NCI-H748 (cell line): ENCODE measurements at regions not wholly inside any gene's neighbourhood (a gene's known extent, or its start where the extent isn't known, plus 50 kb on each side); places are given as distances from the start of the nearest gene placed in this dataset.
"Not testable (repeated sequence)": the region's sequence is repeated elsewhere in the genome, so short reads cannot be mapped to it uniquely, and the experiment has no call there.

Source experiments
- DNase-seq: peaks from one replicate; lab custom pipeline; 2025; ENCODE audit not compliant: unreplicated experiment; lab: John Stamatoyannopoulos, UW

GRCh38 chr16:62741692-62742091 lies 705.5 kb upstream of the CDH8 start:
- no peak for DNase-seq

- DNase-seq: no peak
Observed at GRCh38 chr16:62738666-62739460, 702.6 kb upstream of the CDH8 start.

DNA sequence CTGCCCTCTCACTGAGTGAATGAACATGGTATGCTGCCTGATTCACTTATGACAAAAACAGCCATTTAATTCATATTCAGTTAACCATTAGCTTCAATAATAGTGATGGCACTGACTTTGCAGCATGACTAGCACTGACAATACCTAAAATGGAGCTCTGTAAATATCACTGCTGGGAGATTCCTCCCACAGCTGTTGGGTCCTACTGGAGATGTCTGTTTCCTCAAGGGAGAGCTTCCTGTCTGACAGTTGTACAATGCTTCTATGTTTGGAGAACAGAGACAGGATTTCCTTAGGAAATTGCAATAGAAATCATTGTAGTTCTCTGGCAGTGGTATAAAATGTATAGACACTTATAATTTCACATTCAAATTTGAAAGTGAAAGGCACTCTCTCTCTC lies 695.9 kb upstream of the CDH8 start:
- no peak for DNase-seq

- not testable (repeated sequence) for DNase-seq
Observed at GRCh38 chr16:62724670-62725269, 688.5 kb upstream of the CDH8 start.

- DNase-seq: no peak
Observed at GRCh38 chr16:62720651-62721050, 684.4 kb upstream of the CDH8 start.

DNA sequence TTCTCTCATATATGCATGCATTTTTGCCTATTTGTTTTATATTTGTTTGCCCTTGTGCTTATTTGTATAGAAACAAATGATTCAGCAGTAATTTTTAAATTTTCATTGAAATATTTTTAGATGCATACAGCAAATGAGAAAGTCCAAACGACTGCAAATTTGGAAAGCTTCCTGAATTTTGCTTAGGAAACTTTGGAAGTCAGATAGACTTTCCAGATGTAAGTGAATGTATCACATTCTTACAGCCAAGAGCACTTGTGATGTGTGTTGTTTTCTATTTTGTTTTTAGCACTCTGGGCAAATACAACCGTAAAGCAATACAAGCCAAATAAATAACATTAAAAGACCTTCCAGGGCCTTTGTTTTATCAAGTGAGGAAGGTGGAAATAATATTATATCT lies 680.8 kb upstream of the CDH8 start:
- no peak for DNase-seq

GRCh38 chr16:62715701-62716100 lies 679.5 kb upstream of the CDH8 start:
- DNase-seq: no peak

DNA sequence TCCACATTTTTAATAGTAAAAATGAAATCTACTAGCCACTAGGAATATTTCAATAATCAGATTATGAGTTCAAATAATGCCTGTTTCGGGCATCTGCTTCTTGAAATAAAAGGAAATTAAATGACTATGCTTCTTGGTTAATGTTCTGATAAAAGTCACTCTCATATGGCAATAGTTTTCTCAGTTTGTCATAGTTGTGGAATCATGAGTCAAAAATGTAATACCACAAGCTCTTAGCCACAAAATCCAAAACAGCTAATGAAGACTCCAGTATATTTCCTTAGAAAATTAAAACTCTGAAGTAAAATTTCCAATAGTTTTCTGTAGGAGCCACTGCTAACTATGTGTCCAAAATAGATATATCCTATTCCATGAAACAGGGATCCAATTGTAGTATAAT lies 676.3 kb upstream of the CDH8 start:
- no peak for DNase-seq

DNA sequence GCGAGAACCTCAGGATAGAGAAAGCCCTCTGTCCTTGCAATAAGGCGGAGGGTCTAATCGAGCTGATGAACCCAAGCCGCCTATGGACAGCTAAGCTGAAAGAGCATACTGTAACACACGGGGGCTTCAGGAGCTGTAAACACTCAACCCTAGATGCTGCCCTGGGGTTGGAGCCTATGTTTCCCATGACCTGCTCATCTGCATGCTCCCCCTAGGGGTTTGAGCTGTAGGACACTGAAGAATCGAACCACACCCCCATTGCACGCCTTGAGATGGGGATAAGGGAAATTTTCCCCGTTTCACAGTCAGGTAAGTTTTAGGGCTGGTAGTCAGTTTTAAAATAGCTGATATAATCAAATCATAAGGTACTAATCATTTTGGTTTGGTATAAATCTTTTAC lies 675.6 kb upstream of the CDH8 start:
- DNase-seq: no peak

DNA sequence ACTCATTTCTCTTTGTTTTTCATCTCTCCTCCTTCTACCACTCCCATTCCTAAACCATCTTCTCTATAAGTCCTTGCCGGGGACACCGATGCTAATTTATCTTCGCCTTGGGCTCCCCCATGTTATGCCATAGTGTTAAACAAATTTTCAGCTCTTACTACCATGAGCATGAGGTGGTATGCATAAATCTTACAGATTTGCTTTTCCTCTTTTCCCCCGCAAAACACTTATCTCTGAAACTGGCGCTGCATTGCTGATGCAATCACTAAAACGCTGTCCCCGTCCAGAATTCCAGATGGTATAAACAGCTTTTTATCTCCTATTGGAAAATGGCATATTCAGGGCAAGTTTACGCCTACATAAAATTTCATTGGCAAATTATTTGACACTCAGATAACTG lies 673.6 kb upstream of the CDH8 start:
- DNase-seq: no peak

DNA sequence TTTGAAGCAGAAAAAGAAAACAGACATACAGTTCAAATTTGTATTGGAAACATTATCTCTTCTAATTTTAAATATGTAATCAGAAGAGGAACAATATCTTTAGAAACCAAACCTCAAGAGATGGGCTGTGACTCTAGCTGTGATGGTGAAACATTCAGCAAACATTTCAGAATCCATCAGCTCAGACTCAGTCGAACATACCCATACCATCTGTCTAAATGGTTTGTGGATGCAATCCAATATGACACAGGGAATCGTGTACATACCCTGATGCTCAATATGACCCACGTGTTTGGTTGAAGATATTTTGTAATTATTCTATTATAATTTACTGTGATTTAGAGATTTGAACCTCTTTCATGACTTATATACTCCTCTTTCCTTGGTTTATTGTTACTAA lies 665.2 kb upstream of the CDH8 start:
- no peak for DNase-seq

GRCh38 chr16:62700426-62701294 lies 664.4 kb upstream of the CDH8 start:
- no peak for DNase-seq

- no peak for DNase-seq
Observed at GRCh38 chr16:62692685-62693084, 656.4 kb upstream of the CDH8 start.

- no peak for DNase-seq
Observed at GRCh38 chr16:62681819-62682218, 645.6 kb upstream of the CDH8 start.

DNA sequence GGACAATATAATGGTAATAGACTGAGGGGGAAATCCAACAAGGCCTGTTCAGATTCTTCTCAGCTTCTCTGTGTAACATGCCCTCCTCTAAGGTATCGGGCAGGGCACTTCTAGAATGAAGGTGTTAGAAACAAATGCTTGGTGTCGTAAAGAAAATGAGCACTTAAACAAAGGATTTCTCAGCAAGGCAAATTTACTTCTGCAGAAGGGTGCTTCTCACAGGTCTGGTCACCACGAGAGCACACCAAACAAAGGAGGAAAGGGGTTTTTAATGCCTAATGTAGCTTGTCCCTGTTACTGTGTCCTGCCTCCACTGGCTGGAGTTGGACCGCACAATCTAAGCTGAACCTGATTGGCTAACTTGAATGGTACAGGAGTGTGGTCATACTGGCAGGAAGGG lies 642.6 kb upstream of the CDH8 start:
- DNase-seq: no peak

GRCh38 chr16:62676306-62676705 lies 640.1 kb upstream of the CDH8 start:
- no peak for DNase-seq

GRCh38 chr16:62665269-62665668 lies 629.0 kb upstream of the CDH8 start:
- DNase-seq: peak; percentile 34

DNA sequence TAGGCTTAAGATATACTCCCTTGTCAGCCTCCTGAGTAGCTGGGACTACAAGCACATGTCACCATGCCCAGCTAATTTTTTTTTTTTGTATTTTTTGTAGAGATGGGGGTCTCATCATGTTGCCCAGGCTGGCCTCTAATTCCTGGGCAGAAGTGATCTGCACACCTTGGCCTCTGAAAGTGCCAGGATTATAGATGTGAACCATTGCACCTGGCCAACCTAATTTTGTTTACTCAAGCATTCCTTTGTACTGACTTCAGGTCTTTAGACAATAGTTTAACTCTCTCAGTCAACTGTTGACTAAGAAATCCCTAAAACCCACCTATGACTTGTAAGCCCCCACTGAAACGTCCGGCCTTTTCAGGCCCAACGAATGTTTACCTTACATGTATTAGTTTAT lies 628.3 kb upstream of the CDH8 start:
- DNase-seq: no peak

DNA sequence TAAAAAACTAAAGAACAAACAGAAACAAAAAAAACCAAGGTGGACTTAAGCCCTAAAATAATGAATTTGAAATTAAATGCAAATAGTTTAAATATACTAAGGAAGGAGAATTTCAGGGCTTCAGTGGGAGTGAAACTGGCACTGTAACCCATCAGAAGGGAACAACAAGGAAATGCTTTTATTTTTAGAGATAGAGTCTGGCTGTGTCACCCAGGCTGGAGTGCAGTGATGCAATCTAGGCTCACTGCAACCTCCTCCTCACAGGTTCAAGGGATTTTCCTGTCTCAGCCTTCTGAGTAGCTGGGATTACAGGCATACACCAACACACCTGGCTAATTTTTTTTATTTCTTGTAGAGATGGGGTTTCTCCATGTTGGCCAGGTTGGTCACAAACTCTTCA lies 625.2 kb upstream of the CDH8 start:
- no peak for DNase-seq

DNA sequence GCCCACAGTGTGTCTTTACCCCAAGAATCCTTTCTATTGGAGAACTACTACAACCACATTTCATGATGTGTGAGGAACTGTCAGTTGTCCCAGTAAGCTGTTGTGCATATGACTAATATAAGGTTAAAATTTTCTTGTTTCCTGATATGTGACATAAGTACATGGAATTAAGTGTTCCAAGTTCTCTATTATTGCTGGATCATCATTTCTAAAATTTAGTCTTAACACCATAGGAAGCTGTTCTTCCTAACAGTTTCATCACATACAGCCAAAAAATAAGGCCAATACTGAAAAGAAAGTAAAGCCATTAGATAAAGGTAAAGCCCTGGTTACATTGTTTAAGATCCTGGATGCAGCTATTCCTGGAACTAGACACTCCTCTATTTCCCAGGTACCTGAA lies 620.9 kb upstream of the CDH8 start:
- no peak for DNase-seq

- no peak for DNase-seq
Observed at GRCh38 chr16:62652441-62653120, 616.3 kb upstream of the CDH8 start.
